GM12891 (cell line): ENCODE measurements at regions not wholly inside any gene's neighbourhood (a gene's known extent, or its start where the extent isn't known, plus 50 kb on each side); places are given as distances from the start of the nearest gene placed in this dataset.

Experiments used
- PAX5 ChIP-seq: IDR thresholded peaks from 2 replicates; pipeline ENCODE4 v1.6.1; 2011; ENCODE audit warnings: low read length, moderate library complexity, mild to moderate bottlenecking; ENCODE audit not compliant: insufficient read depth, severe bottlenecking
- POLR2A ChIP-seq: IDR thresholded peaks from 2 replicates; pipeline ENCODE4 v1.6.1; 2011; ENCODE audit warnings: low read depth, low read length, control low read depth
- POLR2AphosphoS5 ChIP-seq: IDR thresholded peaks from 2 replicates; pipeline ENCODE4 v1.6.1; 2011; ENCODE audit warnings: low read depth, low read length, control low read depth

GRCh38 chr7:79833616-79834015, 301.0 kb upstream of the GNAI1 start:
- TF ChIP-seq POLR2A (no peak), PAX5 (no peak), POLR2AphosphoS5 (no peak)
